Posterior cingulate gyrus (tissue), 11 donors: ENCODE measurements at regions not wholly inside any gene's neighbourhood (a gene's known extent, or its start where the extent isn't known, plus 50 kb on each side); places are given as distances from the start of the nearest gene placed in this dataset.

Experiments
- DNase-seq, 10 donors: peaks; one replicate each; pipeline versions ENCODE4 v3.0.0 to v3.0.0-alpha.2; 2020 to 2021; ENCODE audit warnings: mixed read lengths in 3 of 10
- intact Hi-C: fragments of 100-400 bp; cut with DNase I; formaldehyde crosslinking; loops from one replicate; pipeline ENCODE4 v1.15.1; 2023

DNA sequence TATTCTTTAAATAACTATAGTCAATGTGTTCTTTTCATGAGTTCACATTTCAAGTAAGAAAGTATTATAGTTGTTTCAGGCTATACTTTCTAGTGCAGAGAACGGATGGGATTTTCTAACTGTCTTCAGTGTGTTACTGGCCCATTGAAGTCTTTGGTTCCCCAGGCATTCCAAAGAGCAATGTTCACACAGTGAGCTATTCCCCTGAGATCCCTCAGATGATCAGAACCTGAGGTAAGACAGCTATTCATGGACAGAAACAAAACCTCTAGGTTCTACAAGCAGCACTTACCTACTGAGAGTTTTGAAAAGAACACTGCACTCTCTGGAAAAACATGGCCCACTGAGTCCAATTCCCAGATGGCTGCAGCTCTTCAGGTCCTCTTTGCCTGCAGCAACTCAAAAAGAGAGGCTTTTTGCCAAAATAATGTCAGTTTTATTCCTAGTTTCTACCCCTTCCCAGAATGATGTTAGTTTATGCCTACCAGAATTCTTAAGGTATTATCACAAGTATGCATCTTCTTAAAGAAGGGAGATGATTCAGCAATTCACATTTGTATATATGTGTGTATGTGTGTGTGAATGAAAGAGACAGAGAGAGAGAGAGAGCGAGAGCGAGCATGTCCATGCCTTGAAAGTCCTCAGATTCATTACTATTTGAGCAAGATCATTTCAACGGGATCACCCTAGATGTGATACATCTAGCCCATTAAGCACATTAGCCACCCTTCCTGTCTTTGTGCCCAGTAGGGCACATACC lies 146.1 kb downstream of the PDHA2 start:
- DNase-seq, result no peak
- intact Hi-C loops, result no loop called here

GRCh38 chr4:95987851-95988250 lies 148.0 kb downstream of the PDHA2 start:
- no peak for DNase-seq
- intact Hi-C loops, result no loop called here

GRCh38 chr4:95998311-95998710 lies 158.4 kb downstream of the PDHA2 start:
- intact Hi-C loops, result no loop called here
- no peak for DNase-seq

DNA sequence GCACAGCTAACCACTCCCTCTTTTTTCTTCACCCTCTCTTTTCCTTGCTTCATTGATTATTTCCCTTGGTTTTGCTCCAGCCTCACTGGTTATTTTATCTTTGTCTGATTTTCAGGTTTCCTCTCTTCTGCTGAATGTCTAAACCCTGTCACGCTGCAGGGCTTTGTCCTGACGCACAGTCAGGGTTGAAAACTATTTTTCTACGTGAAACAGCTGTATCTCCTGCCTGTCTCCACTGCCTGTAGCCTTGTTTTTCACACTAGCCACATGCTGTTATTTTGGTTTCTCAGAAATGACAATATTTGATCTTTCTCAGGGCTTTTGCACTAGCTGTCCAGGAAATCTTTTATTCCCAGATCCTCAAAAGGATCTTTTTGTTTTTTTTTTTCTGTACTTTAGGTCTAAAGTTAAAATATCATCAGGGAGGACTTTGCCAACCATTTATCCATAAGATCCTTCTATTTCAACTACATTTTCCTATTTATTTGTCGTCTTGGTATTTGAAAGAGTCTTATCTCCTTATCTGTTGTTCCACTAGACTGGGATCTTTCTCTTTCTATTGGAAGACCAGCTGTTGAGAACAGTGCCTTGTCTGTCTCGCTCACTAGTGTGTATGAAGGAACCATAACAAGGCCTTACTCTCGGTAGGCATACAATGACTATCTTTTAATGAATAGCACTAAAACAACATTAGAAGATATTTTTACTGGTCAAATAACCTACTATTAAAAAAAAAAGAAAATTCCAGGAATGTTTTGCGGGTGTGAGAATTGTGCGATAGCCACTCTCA lies 164.3 kb downstream of the PDHA2 start:
- intact Hi-C loops, result no loop called here
- no peak for DNase-seq

DNA sequence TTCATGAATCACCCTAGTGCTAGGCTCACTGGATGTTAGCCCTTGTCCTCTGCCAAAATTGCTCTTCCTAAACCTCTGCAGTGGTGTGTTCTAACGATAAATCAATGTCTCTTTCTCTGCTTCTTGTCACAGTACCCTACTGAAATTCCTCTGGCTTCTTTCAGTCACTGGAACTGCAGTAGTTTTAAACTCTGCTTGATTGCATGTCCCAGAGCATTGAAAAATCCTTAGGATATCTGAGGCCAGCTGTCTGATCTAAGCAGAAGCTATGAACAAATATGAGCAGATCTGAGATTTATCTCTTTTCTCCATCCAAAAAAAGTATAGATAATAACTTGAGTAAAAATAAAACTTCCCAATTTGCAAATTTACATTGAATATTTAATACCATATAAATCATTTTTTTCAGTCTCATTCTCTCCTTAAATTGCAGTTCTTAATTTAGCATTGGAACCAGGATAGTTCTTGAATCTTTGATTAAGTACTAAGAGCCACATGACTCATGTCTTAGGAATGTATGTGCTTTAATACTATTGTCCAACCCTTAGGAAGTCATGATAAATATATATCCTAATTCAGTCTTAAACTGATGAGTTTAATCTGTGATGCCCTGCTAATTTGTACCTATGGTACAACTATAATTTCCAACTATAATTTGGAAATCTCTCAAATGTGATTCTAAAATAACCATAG lies 169.7 kb downstream of the PDHA2 start:
- intact Hi-C loops, result no loop called here
- no peak for DNase-seq

DNA sequence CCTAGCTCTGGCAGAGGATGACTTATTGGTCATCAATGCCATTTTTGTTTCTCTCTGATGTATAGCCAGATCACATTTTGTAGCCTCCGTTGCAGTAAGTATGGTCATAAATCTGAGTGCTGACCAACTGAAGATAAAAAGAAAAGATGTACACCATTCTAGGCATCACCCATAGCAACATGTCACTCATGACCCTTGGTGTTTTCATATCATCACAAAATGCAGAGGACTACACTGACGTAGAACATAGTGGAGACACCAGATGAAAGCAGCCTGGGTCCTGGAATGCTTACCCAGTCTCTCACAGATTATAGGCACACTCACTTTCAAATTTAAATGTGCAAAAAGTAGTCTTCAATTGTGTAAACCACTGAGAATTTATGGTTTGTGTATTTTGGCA lies 172.8 kb downstream of the PDHA2 start:
- intact Hi-C loops, result no loop called here
- no peak for DNase-seq

- intact Hi-C loops, result no loop called here
- DNase-seq, result no peak
Measured at GRCh38 chr4:96016634-96017299, 176.9 kb downstream of the PDHA2 start.

DNA sequence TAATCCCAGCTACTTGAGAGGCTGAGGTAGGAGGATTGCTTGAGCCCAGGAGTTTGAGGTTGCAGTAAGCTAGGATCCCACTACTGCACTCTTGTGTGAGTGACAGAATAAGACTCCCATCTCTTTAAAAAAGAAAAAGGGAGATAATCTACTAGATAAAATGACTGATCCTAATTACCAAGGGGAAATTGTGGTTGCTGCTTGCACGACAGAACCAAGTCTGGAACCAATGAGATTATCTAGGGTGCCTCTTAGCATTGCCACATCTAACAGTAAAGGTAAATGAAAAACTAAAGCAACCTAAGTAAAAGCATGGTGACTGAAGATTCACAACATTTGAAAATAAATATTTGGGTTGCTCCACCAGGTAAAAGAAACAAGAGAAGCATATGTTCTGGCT lies 185.1 kb downstream of the PDHA2 start:
- DNase-seq, result no peak
- intact Hi-C loops, result no loop called here

DNA sequence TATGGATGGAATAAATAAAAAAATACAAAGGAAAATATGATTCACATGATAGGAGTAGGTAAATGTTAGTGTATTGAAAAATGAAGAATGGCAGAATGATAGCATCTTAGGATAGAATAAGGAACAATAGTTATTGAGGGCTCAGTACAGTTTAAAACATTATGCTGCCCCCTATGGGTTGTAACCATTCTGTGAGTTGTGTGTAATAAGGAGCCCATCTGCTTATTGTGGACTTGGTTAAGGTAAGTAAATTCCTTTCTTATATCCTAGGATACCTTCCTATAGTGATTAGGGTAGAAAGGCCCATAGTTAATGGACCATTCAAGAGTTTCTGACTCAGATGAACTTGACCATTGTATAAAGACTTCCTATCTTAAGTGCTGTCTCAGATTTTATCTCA lies 195.8 kb downstream of the PDHA2 start:
- peak in 1 of 10 donors; percentile 9 for DNase-seq
- intact Hi-C loops, result loop anchor here (5.0 kb wide), 1 partner anchor 868 kb away; no protein-coding TSS in a partner anchor

DNA sequence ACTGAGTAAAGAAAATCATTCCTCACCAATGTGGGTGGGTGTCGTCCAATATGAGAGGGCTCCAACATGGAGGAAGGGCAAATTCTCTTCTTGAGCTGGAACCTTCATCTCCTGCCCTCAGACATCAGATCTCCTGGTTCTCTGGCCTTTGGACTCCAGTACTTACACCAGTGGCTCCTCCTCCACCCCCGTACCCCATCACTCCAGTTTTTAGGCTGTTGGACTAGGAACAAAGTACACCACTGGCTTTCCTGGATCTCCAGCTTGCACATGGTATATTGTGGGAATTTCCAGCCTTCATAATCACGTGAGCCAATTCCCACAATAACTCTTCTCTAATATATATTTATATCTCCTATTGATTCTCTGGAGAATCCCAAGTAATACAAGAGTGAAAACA lies 196.9 kb downstream of the PDHA2 start:
- intact Hi-C loops, result loop anchor here (5.0 kb wide), 1 partner anchor 869 kb away; no protein-coding TSS in a partner anchor
- DNase-seq, result no peak

GRCh38 chr4:96037705-96038104 lies 197.8 kb downstream of the PDHA2 start:
- no peak for DNase-seq
- intact Hi-C loops, result loop anchor here (5.0 kb wide), 1 partner anchor 870 kb away; no protein-coding TSS in a partner anchor

DNA sequence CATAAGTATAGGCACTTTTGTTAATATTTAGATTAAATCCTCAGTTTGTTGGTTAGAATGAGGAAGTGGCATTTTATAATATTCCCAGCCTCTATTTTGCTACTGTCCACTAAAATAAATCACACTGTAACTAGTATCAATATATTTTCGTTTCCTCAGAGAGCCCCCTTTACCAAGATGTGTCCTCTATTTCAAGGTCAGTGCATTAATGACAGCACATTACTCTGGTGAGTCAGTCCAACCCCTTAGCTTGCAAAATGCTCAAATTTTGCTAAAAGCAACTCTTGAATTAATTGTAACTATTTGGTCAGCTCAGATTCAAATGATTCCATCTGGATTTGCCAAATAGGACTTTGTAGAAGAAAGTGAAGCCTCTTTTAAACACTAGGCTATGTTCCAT lies 199.3 kb downstream of the PDHA2 start:
- intact Hi-C loops, result loop anchor here (5.0 kb wide), 1 partner anchor 872 kb away; no protein-coding TSS in a partner anchor
- no peak for DNase-seq

- no peak for DNase-seq
- intact Hi-C loops, result loop anchor here (5.0 kb wide), 1 partner anchor 873 kb away; no protein-coding TSS in a partner anchor
Measured at GRCh38 chr4:96039803-96040436, 200.0 kb downstream of the PDHA2 start.

GRCh38 chr4:96044971-96045370 lies 205.1 kb downstream of the PDHA2 start:
- intact Hi-C loops, result no loop called here
- no peak for DNase-seq

DNA sequence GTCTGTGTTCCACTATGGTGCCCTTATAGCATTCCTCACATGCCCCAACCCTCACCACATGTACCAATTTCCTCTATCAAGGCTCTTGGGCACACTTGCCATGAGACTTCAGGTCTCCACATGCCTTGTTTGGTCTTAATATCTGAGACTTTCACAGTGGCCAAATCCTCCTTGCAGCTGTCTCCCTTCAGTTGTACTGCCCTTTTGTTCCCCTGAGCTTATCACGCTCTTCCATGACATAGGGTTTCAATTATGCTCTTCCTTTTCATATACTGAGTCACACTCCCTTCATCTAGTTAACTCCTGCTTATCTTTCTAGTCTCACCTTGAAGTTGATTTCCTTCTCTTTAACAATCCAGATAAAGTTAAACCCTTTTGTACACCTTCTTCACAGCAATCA lies 212.9 kb downstream of the PDHA2 start:
- DNase-seq, result no peak
- intact Hi-C loops, result no loop called here

GRCh38 chr4:96056346-96056934 lies 216.5 kb downstream of the PDHA2 start:
- DNase-seq, result peak in 2 of 10 donors; percentile 44 to 75
- intact Hi-C loops, result no loop called here

- intact Hi-C loops, result no loop called here
- DNase-seq, result no peak
Measured at GRCh38 chr4:96063639-96064038, 223.7 kb downstream of the PDHA2 start.

DNA sequence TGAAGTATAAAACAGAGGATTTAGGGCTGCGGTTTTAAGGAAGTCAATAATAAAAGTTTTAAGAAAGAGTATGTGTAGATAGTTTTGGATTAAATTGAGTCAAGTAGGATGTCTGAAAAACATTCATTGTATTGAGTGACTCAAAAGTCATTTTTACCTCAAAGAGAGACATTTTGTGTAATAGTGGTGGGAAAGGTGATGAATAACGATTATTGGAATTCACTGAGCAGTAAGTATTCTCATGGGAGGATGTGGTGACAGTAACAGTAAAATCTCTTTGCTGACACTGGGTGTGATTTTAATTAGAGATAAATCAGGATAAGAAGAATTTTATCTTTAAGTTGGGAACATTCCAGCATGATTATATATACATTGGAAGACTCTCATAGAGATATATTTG lies 233.6 kb downstream of the PDHA2 start:
- intact Hi-C loops, result no loop called here
- no peak for DNase-seq

DNA sequence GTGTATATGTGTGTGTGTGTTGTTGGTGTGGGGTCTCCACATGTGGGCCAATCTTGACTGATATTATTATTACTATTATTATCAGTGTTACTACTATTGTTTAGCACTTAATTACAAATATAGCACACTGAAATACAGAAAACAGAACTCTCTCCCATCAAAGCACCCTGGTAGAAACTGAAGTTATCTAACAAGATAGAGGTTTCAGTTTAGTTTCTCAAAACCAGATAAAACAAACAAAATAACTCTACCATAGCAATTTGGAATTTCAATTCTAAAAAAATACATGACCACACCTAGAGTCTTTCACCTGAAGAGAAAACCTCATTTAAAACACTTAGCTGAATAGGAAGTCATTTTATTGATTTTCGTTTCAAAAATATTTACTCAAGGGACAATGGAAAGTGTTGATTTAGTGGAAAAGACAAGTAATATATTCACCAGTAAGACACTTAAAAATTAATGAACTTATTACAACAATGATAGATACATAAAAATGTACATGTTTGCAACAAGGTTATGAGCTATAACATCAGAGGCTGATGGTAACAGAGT lies 252.3 kb downstream of the PDHA2 start:
- intact Hi-C loops, result no loop called here
- no peak for DNase-seq
